Activated naive CD8-positive, alpha-beta T cell treated with anti-CD3 and anti-CD28 coated beads, Interleukin-2, amount 10 ng/mL, durations not matched to agents 7 days and 5 days (primary cell): ENCODE measurements at regions not wholly inside any gene's neighbourhood (a gene's known extent, or its start where the extent isn't known, plus 50 kb on each side); places are given as distances from the start of the nearest gene placed in this dataset.
"Not testable (repeated sequence)": the region's sequence is repeated elsewhere in the genome, so short reads cannot be mapped to it uniquely, and the experiment has no call there.

Experiments
- ATAC-seq: fragments of 150-1000 bp; cut with Tn5 transposase; one replicate; pipeline ENCODE4 v1.10.0; 2021; ENCODE audit warnings: low read depth, moderate library complexity
- POLR2A ChIA-PET: fragments of 350-600 bp; sonication (Branson Sonifier 250); formaldehyde crosslinking; loops from one replicate; lab custom pipeline; 2021; ENCODE audit warnings: antibody characterized with exemption; lab: Charles Lee
- DNase-seq: peaks from one replicate; pipeline ENCODE4 v3.0.0; 2021
- H3K27ac Mint-ChIP-seq: one replicate; pipeline ENCODE4 v1.8.0; 2022; ENCODE audit warnings: mild to moderate bottlenecking, mixed read lengths
- H3K27me3 Mint-ChIP-seq: one replicate; pipeline ENCODE4 v1.8.0; 2022; ENCODE audit warnings: mild to moderate bottlenecking, moderate library complexity, mixed read lengths
- H3K36me3 Mint-ChIP-seq: one replicate; pipeline ENCODE4 v1.8.0; 2021; ENCODE audit warnings: mild to moderate bottlenecking, mixed read lengths
- H3K4me1 Mint-ChIP-seq: one replicate; pipeline ENCODE4 v1.8.0; 2021; ENCODE audit warnings: mixed read lengths
- H3K4me3 Mint-ChIP-seq: one replicate; pipeline ENCODE4 v1.8.0; 2022; ENCODE audit warnings: mild to moderate bottlenecking, moderate library complexity, mixed read lengths
- H3K9me3 Mint-ChIP-seq: one replicate; pipeline ENCODE4 v1.8.0; 2021; ENCODE audit warnings: mixed read lengths

GRCh38 chr3:115275896-115276295 is 128.8 kb upstream of the ZBTB20 start:
- H3K36me3 Mint-ChIP-seq, result no peaks in the 10 kb centered on the region
- ATAC-seq (no peak), DNase-seq (no peak)
- POLR2A ChIA-PET, result no interaction called here
- H3K27me3 Mint-ChIP-seq, result no peaks in the 10 kb centered on the region
- H3K4me3 Mint-ChIP-seq, result no peak overlapping the region
- H3K9me3 Mint-ChIP-seq, result no peaks in the 10 kb centered on the region
- H3K27ac Mint-ChIP-seq, result no peak overlapping the region
- H3K4me1 Mint-ChIP-seq, result peaks cover under 1% of the 10 kb centered on the region

GRCh38 chr3:115279939-115280338 is 132.9 kb upstream of the ZBTB20 start:
- H3K4me3 Mint-ChIP-seq, result no peak overlapping the region
- H3K36me3 Mint-ChIP-seq, result no peaks in the 10 kb centered on the region
- no peaks in the 10 kb centered on the region for H3K27me3 Mint-ChIP-seq
- POLR2A ChIA-PET, result no interaction called here
- no peak overlapping the region for H3K27ac Mint-ChIP-seq
- ATAC-seq (no peak), DNase-seq (no peak)
- peaks cover 3% of the 10 kb centered on the region for H3K4me1 Mint-ChIP-seq
- H3K9me3 Mint-ChIP-seq, result no peaks in the 10 kb centered on the region

GRCh38 chr3:115280506-115280905 is 133.4 kb upstream of the ZBTB20 start:
- no peaks in the 10 kb centered on the region for H3K9me3 Mint-ChIP-seq
- H3K4me3 Mint-ChIP-seq, result no peak overlapping the region
- DNase-seq (no peak), ATAC-seq (no peak)
- peaks cover 3% of the 10 kb centered on the region for H3K4me1 Mint-ChIP-seq
- POLR2A ChIA-PET, result no interaction called here
- no peak overlapping the region for H3K27ac Mint-ChIP-seq
- H3K27me3 Mint-ChIP-seq, result no peaks in the 10 kb centered on the region
- no peaks in the 10 kb centered on the region for H3K36me3 Mint-ChIP-seq

- H3K27me3 Mint-ChIP-seq, result no peaks in the 10 kb centered on the region
Observed at GRCh38 chr3:115281697-115282675, 134.9 kb upstream of the ZBTB20 start.

GRCh38 chr3:115284980-115285379 is 137.9 kb upstream of the ZBTB20 start:
- no peak overlapping the region for H3K27ac Mint-ChIP-seq
- H3K27me3 Mint-ChIP-seq, result no peaks in the 10 kb centered on the region
- ATAC-seq (no peak), DNase-seq (no peak)
- H3K4me3 Mint-ChIP-seq, result no peak overlapping the region
- H3K36me3 Mint-ChIP-seq, result no peaks in the 10 kb centered on the region
- peaks cover 3% of the 10 kb centered on the region for H3K4me1 Mint-ChIP-seq
- POLR2A ChIA-PET, result no interaction called here
- no peaks in the 10 kb centered on the region for H3K9me3 Mint-ChIP-seq

More at GRCh38 chr3:115281697-115282675, 134.9 kb upstream of the ZBTB20 start:
- no peaks in the 10 kb centered on the region for H3K36me3 Mint-ChIP-seq
- H3K4me1 Mint-ChIP-seq, result peaks cover 3% of the 10 kb centered on the region
- POLR2A ChIA-PET, result no interaction called here
- no peaks in the 10 kb centered on the region for H3K9me3 Mint-ChIP-seq
- ATAC-seq (no peak), DNase-seq (no peak)
- H3K4me3 Mint-ChIP-seq, result no peak overlapping the region
- no peak overlapping the region for H3K27ac Mint-ChIP-seq

- POLR2A ChIA-PET, result no interaction called here
- no peak overlapping the region for H3K4me3 Mint-ChIP-seq
- H3K4me1 Mint-ChIP-seq, result no peaks in the 10 kb centered on the region
- no peaks in the 10 kb centered on the region for H3K27me3 Mint-ChIP-seq
- H3K9me3 Mint-ChIP-seq, result no peaks in the 10 kb centered on the region
- ATAC-seq, result no peak
- no peaks in the 10 kb centered on the region for H3K36me3 Mint-ChIP-seq
- no peak overlapping the region for H3K27ac Mint-ChIP-seq
- no peak for DNase-seq
Observed at GRCh38 chr3:115286529-115287197, 139.6 kb upstream of the ZBTB20 start.

- H3K27me3 Mint-ChIP-seq, result no peaks in the 10 kb centered on the region
- DNase-seq (no peak), ATAC-seq (no peak)
- H3K9me3 Mint-ChIP-seq, result no peaks in the 10 kb centered on the region
- H3K27ac Mint-ChIP-seq, result no peak overlapping the region
- POLR2A ChIA-PET, result no interaction called here
- H3K4me1 Mint-ChIP-seq, result no peaks in the 10 kb centered on the region
- H3K4me3 Mint-ChIP-seq, result no peak overlapping the region
- H3K36me3 Mint-ChIP-seq, result no peaks in the 10 kb centered on the region
Observed at GRCh38 chr3:115287198-115287597, 140.1 kb upstream of the ZBTB20 start.

- no peaks in the 10 kb centered on the region for H3K4me1 Mint-ChIP-seq
- no peak for ATAC-seq
- H3K9me3 Mint-ChIP-seq, result no peaks in the 10 kb centered on the region
- no peak overlapping the region for H3K27ac Mint-ChIP-seq
- DNase-seq, result no peak
- H3K27me3 Mint-ChIP-seq, result no peaks in the 10 kb centered on the region
- H3K36me3 Mint-ChIP-seq, result no peaks in the 10 kb centered on the region
- no peak overlapping the region for H3K4me3 Mint-ChIP-seq
- POLR2A ChIA-PET, result no interaction called here
Observed at GRCh38 chr3:115292131-115292530, 145.0 kb upstream of the ZBTB20 start.

- no peaks in the 10 kb centered on the region for H3K27me3 Mint-ChIP-seq
- no peaks in the 10 kb centered on the region for H3K4me1 Mint-ChIP-seq
- H3K27ac Mint-ChIP-seq, result no peak overlapping the region
- ATAC-seq, result no peak
- no peaks in the 10 kb centered on the region for H3K36me3 Mint-ChIP-seq
- no peak overlapping the region for H3K4me3 Mint-ChIP-seq
- DNase-seq, result no peak
- H3K9me3 Mint-ChIP-seq, result no peaks in the 10 kb centered on the region
- POLR2A ChIA-PET, result no interaction called here
Observed at GRCh38 chr3:115292677-115293165, 145.6 kb upstream of the ZBTB20 start.

- Mint-ChIP-seq H3K27ac (no peak overlapping the region), H3K4me1 (no peaks in the 10 kb centered on the region), H3K9me3 (no peaks in the 10 kb centered on the region), H3K4me3 (no peak overlapping the region), H3K36me3 (no peaks in the 10 kb centered on the region), H3K27me3 (no peaks in the 10 kb centered on the region)
- DNase-seq, result no peak
- POLR2A ChIA-PET, result no interaction called here
- no peak for ATAC-seq
Observed at GRCh38 chr3:115293321-115293720, 146.2 kb upstream of the ZBTB20 start.

- Mint-ChIP-seq H3K4me3 (no peak overlapping the region), H3K4me1 (no peaks in the 10 kb centered on the region), H3K27ac (no peak overlapping the region), H3K36me3 (no peaks in the 10 kb centered on the region), H3K27me3 (no peaks in the 10 kb centered on the region), H3K9me3 (no peaks in the 10 kb centered on the region)
- POLR2A ChIA-PET, result no interaction called here
- no peak for DNase-seq
- no peak for ATAC-seq
Observed at GRCh38 chr3:115301364-115301860, 154.3 kb upstream of the ZBTB20 start.

GRCh38 chr3:115317953-115318352 is 170.9 kb upstream of the ZBTB20 start:
- POLR2A ChIA-PET, H3K4me1 Mint-ChIP-seq, DNase-seq, ATAC-seq, H3K4me3 Mint-ChIP-seq, H3K36me3 Mint-ChIP-seq, H3K27me3 Mint-ChIP-seq, H3K27ac Mint-ChIP-seq, H3K9me3 Mint-ChIP-seq: not testable (repeated sequence)

- no peak for DNase-seq
- Mint-ChIP-seq H3K36me3 (no peaks in the 10 kb centered on the region), H3K27me3 (peaks cover 2% of the 10 kb centered on the region), H3K9me3 (peaks cover 6% of the 10 kb centered on the region), H3K4me3 (no peak overlapping the region), H3K27ac (no peak overlapping the region), H3K4me1 (no peaks in the 10 kb centered on the region)
- no peak for ATAC-seq
- POLR2A ChIA-PET, result no interaction called here
Observed at GRCh38 chr3:115321400-115321805, 174.3 kb upstream of the ZBTB20 start.
